Heart right ventricle (tissue), 16 donors: ENCODE measurements at regions not wholly inside any gene's neighbourhood (a gene's known extent, or its start where the extent isn't known, plus 50 kb on each side); places are given as distances from the start of the nearest gene placed in this dataset.

Experiments
- ATAC-seq, 8 donors: fragments of 200-7000 bp; cut with Tn5 transposase; one replicate each; pipeline ENCODE4 v1.9.1; 2020; ENCODE audit warnings: mild to moderate bottlenecking in 8 of 8, moderate library complexity in 8 of 8, moderate number of reproducible peaks in 1 of 8
- DNase-seq, 2 donors: peaks; one replicate each; pipeline ENCODE4 v3.0.0-alpha.2; 2020
- H3K27ac ChIP-seq, 10 donors: fragments of 200-600 bp; sonication (generic) in 2 of 10; one replicate each; pipeline versions ENCODE4 v1.5.0 to v1.8.0; 2020 to 2022; ENCODE audit warnings: mild to moderate bottlenecking in 3 of 10
- H3K27me3 ChIP-seq, 7 donors: fragments of 200-600 bp; one replicate each; pipeline ENCODE4 v1.8.0; 2021 to 2022; ENCODE audit warnings: mild to moderate bottlenecking in 2 of 7
- H3K36me3 ChIP-seq, 9 donors: fragments of 200-600 bp; sonication (generic) in 1 of 9; one replicate each; pipeline versions ENCODE4 v1.5.0 to v1.8.0; 2020 to 2022; ENCODE audit warnings: mild to moderate bottlenecking in 2 of 9
- H3K4me1 ChIP-seq, 9 donors: fragments of 200-600 bp; sonication (generic) in 1 of 9; one replicate each; pipeline versions ENCODE4 v1.5.0 to v1.8.0; 2020 to 2022; ENCODE audit warnings: mild to moderate bottlenecking in 4 of 9
- H3K4me3 ChIP-seq, 10 donors: fragments of 200-600 bp; sonication (generic) in 2 of 10; one replicate each; pipeline versions ENCODE4 v1.5.0 to v1.8.0; 2020 to 2022; ENCODE audit warnings: mild to moderate bottlenecking in 7 of 10, moderate library complexity in 2 of 10
- H3K9me3 ChIP-seq, 11 donors: fragments of 200-600 bp in 10 of 11; sonication (generic) in 2 of 11; one replicate each; pipeline versions ENCODE4 v1.5.0 to v1.8.0; 2013 to 2022; ENCODE audit warnings: mild to moderate bottlenecking in 2 of 11, control low read depth in 1 of 11, moderate library complexity in 1 of 11
- CTCF ChIP-seq, 9 donors: fragments of 200-600 bp; sonication (generic) in 2 of 9; IDR thresholded peaks; one replicate each; pipeline versions ENCODE4 v1.5.0 to v1.8.0; 2021 to 2022; ENCODE audit warnings: antibody characterized with exemption in 9 of 9, mild to moderate bottlenecking in 5 of 9, moderate library complexity in 1 of 9
- WGBS, 2 donors: extraction: QIAGEN DNeasy Blood & Tissue Kit; methylation state at CpG; one replicate each; pipeline ENCODE4 v1.1.7; 2013; ENCODE audit warnings: inconsistent platforms in 1 of 2; 5-methylcytosine and 5-hydroxymethylcytosine counted together
- intact Hi-C, 10 donors: fragments of 100-400 bp; cut with DNase I; formaldehyde crosslinking; loops; one replicate each; pipeline versions ENCODE4 v1.11.1 to v1.14.2; 2022
- donor health status: Arrhythmogenic right ventricular cardiomyopathy.
- donor health status: ischemic (EF 13 %, LVEDD 7.1; RV severe dilation, severe dysfunction).
- donor health status: healthy with polysubstance abuse.
- donor health status: DM: no; HTN: yes; CAD: no.
- donor health status: DM: no; HTN: no; CAD: no.
- donor health status: ischemic (EF 25% LVEDD 6.9; RV normal size, moderate dysfunction).
- donor health status: ischemic (EF 25% LVEDD 5.7; RV mildly dilated, moderate dysfunction).
- donor health status: healthy.
- donor health status: DM: yes; HTN: yes; CAD: no.
- donor health status: Ischemic cardiomyopathy.
- donor health status: ischemic (EF 35%, LVEDD 5.7; RV mildly dilated, moderate dysfunction).
- donor health status: nonischemic (EF 11% LVEDD 7.7; RV severe dilation, severe dysfunction).
- donor health status: DM: yes; HTN: yes; CAD: no.
- donor health status: PGD.
- donor health status: ischemic (EF 29% LVEDD 5.4; RV normal size, mild dysfunction).
- donor health status: nonischemic (EF 23%, LVEDD 6.1; RV moderate dilation, normal function).

GRCh38 chr7:84700563-84701370 lies 486.1 kb downstream of the SEMA3D start:
- TF ChIP-seq CTCF (IDR thresholded peaks at IDR 0.05), result no peak
- no peaks in the 10 kb centered on the region for H3K27me3 ChIP-seq
- H3K4me3 ChIP-seq, result no peak overlapping the region
- no peak overlapping the region for H3K27ac ChIP-seq
- H3K4me1 ChIP-seq, result no peaks in the 10 kb centered on the region
- DNase-seq (no peak), ATAC-seq (no peak)
- peaks cover 0 to 3% (median 0%) of the 10 kb centered on the region in 11 donors for H3K9me3 ChIP-seq
- H3K36me3 ChIP-seq, result no peaks in the 10 kb centered on the region
- intact Hi-C loops, result no loop called here
- 96 to 99% methylated on average over 2 of the region's 2 CpGs for WGBS, 2 donors

DNA sequence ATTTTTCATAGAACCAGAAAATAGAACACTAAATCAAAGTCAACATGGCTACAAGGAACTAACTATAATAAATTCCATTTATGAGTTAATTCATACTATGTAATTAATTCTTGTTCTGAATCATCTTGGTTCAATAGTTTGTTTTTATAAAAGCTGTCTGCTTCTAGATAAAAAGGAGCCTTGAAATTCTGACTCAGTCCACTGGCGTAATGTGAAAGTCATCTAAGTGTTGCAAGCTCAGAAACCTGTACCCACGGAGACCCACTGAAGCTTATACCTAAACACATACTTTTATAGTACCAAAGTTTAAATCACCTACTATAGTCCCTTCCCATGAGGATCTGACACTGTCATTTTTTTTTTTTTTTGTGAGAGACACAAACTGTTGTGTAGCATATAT lies 489.4 kb downstream of the SEMA3D start:
- TF ChIP-seq CTCF (IDR thresholded peaks at IDR 0.05), result no peak
- Histone ChIP-seq H3K27ac (no peak overlapping the region), H3K4me1 (no peaks in the 10 kb centered on the region), H3K4me3 (no peak overlapping the region), H3K27me3 (no peaks in the 10 kb centered on the region), H3K36me3 (no peaks in the 10 kb centered on the region), H3K9me3 (peaks cover 0 to 11% (median 0%) of the 10 kb centered on the region in 11 donors)
- no peak for ATAC-seq
- WGBS, 2 donors, result 80 to 88% methylated on average over 2 of the region's 2 CpGs
- intact Hi-C loops, result no loop called here
- DNase-seq, result no peak

DNA sequence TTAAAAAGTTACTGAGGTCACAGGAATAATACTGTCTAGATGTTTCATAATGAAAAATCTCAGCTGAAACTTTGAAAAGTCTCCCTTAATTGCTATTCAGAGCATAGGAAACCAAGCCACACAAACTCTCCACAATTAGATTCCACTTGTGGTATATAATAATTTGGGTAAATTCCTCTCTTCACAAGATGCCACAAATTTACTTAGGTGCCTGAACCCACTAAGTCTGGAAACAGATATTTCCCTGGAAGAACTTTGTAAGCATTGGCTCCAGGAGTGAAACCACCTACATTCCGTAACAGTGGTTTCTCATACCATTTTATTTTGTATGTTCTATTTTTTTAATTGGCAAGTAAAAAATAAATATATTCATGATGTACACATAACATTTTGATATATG lies 493.4 kb downstream of the SEMA3D start:
- Histone ChIP-seq H3K4me1 (no peaks in the 10 kb centered on the region), H3K9me3 (peaks cover 0 to 11% (median 0%) of the 10 kb centered on the region in 11 donors), H3K4me3 (no peak overlapping the region), H3K27me3 (no peaks in the 10 kb centered on the region), H3K36me3 (no peaks in the 10 kb centered on the region), H3K27ac (no peak overlapping the region)
- WGBS, 2 donors, result 94 to 97% methylated on average over 1 of the region's 1 CpG
- no peak for DNase-seq
- no peak for TF ChIP-seq CTCF (IDR thresholded peaks at IDR 0.05)
- intact Hi-C loops, result no loop called here
- no peak for ATAC-seq

GRCh38 chr7:84688671-84689070 lies 494.1 kb upstream of the SEMA3A start:
- no peaks in the 10 kb centered on the region for H3K27me3 ChIP-seq
- H3K4me1 ChIP-seq, result no peaks in the 10 kb centered on the region
- no peaks in the 10 kb centered on the region for H3K36me3 ChIP-seq
- no peak for ATAC-seq
- no peak for DNase-seq
- TF ChIP-seq CTCF (IDR thresholded peaks at IDR 0.05), result no peak
- H3K4me3 ChIP-seq, result no peak overlapping the region
- intact Hi-C loops, result no loop called here
- H3K27ac ChIP-seq, result no peak overlapping the region
- H3K9me3 ChIP-seq, result no peaks in the 10 kb centered on the region
